Activated CD4-positive, alpha-beta T cell treated with anti-CD3 and anti-CD28 coated beads for 36 hours (primary cell): ENCODE measurements at regions not wholly inside any gene's neighbourhood (a gene's known extent, or its start where the extent isn't known, plus 50 kb on each side); places are given as distances from the start of the nearest gene placed in this dataset.

Source experiments
- ATAC-seq: fragments of 200-7000 bp; cut with Tn5 transposase; one replicate; pipeline ENCODE4 v1.10.0; 2021; ENCODE audit warnings: mild to moderate bottlenecking, moderate library complexity
- CTCF ChIA-PET: fragments of 350-600 bp; sonication (Branson Sonifier 250); formaldehyde crosslinking; loops from one replicate; lab custom pipeline; 2021; ENCODE audit warnings: antibody characterized with exemption; lab: Charles Lee
- POLR2A ChIA-PET: fragments of 350-600 bp; sonication (Branson Sonifier 250); formaldehyde crosslinking; loops from one replicate; lab custom pipeline; 2021; ENCODE audit warnings: antibody characterized with exemption, inconsistent platforms; lab: Charles Lee
- DNase-seq: peaks from one replicate; pipeline ENCODE4 v3.0.0-alpha.2; 2020
- H3K27ac Mint-ChIP-seq: one replicate; pipeline ENCODE4 v1.8.0; 2021; ENCODE audit warnings: mixed read lengths
- H3K27me3 Mint-ChIP-seq: one replicate; pipeline ENCODE4 v1.8.0; 2021; ENCODE audit warnings: mixed read lengths
- H3K36me3 Mint-ChIP-seq: one replicate; pipeline ENCODE4 v1.8.0; 2021; ENCODE audit warnings: low read depth, mixed read lengths
- H3K4me1 Mint-ChIP-seq: one replicate; pipeline ENCODE4 v1.8.0; 2021; ENCODE audit warnings: mixed read lengths
- H3K4me3 Mint-ChIP-seq: one replicate; pipeline ENCODE4 v1.8.0; 2021; ENCODE audit warnings: mild to moderate bottlenecking, moderate library complexity, mixed read lengths
- H3K9me3 Mint-ChIP-seq: one replicate; pipeline ENCODE4 v1.8.0; 2021; ENCODE audit warnings: low read depth, mixed read lengths
- intact Hi-C, 2 experiments: fragments of 100-400 bp; cut with DNase I in 1 of 2; cut with micrococcal nuclease in 1 of 2; formaldehyde crosslinking; loops; one replicate each; pipeline versions ENCODE4 v1.14.2 to v1.15.1; 2022 to 2024; cut with DNase I, micrococcal nuclease

GRCh38 chr14:101037021-101037817, 133.7 kb upstream of the RTL1 start:
- no peaks in the 10 kb centered on the region for H3K36me3 Mint-ChIP-seq

GRCh38 chr14:101039031-101039754, 135.7 kb upstream of the RTL1 start:
- CTCF ChIA-PET = no interaction called here
- H3K27me3 Mint-ChIP-seq = peaks cover 2% of the 10 kb centered on the region
- no peak overlapping the region for H3K27ac Mint-ChIP-seq
- H3K36me3 Mint-ChIP-seq = no peaks in the 10 kb centered on the region
- DNase-seq (no peak), ATAC-seq (no peak)
- H3K4me3 Mint-ChIP-seq = no peak overlapping the region
- intact Hi-C loops = no loop called here
- no peaks in the 10 kb centered on the region for H3K4me1 Mint-ChIP-seq
- POLR2A ChIA-PET = no interaction called here
- H3K9me3 Mint-ChIP-seq = no peaks in the 10 kb centered on the region

More at GRCh38 chr14:101037021-101037817, 133.7 kb upstream of the RTL1 start:
- ATAC-seq (no peak), DNase-seq (no peak)
- CTCF ChIA-PET = no interaction called here
- H3K9me3 Mint-ChIP-seq = no peaks in the 10 kb centered on the region
- POLR2A ChIA-PET = no interaction called here
- H3K27me3 Mint-ChIP-seq = peaks cover 2% of the 10 kb centered on the region
- intact Hi-C loops = no loop called here
- no peak overlapping the region for H3K4me3 Mint-ChIP-seq
- H3K4me1 Mint-ChIP-seq = no peaks in the 10 kb centered on the region
- H3K27ac Mint-ChIP-seq = no peak overlapping the region

- no peak for ATAC-seq
- H3K4me1 Mint-ChIP-seq = no peaks in the 10 kb centered on the region
Measured at GRCh38 chr14:101039755-101040138, 136.2 kb upstream of the RTL1 start.

GRCh38 chr14:101040538-101041442, 137.3 kb upstream of the RTL1 start:
- DNase-seq (no peak), ATAC-seq (no peak)
- ChIA-PET POLR2A (no interaction called here), CTCF (no interaction called here)
- H3K4me1 Mint-ChIP-seq = no peaks in the 10 kb centered on the region
- intact Hi-C loops = no loop called here
- no peak overlapping the region for H3K4me3 Mint-ChIP-seq
- no peaks in the 10 kb centered on the region for H3K9me3 Mint-ChIP-seq
- H3K27ac Mint-ChIP-seq = no peak overlapping the region
- H3K27me3 Mint-ChIP-seq = peaks cover 2% of the 10 kb centered on the region
- H3K36me3 Mint-ChIP-seq = no peaks in the 10 kb centered on the region

More at GRCh38 chr14:101039755-101040138, 136.2 kb upstream of the RTL1 start:
- Mint-ChIP-seq H3K9me3 (no peaks in the 10 kb centered on the region), H3K4me3 (no peak overlapping the region), H3K27me3 (peaks cover 2% of the 10 kb centered on the region), H3K36me3 (no peaks in the 10 kb centered on the region), H3K27ac (no peak overlapping the region)
- intact Hi-C loops = no loop called here
- DNase-seq = no peak
- CTCF ChIA-PET = no interaction called here
- POLR2A ChIA-PET = no interaction called here

- ATAC-seq = no peak
- CTCF ChIA-PET = no interaction called here
- POLR2A ChIA-PET = no interaction called here
- H3K4me3 Mint-ChIP-seq = no peak overlapping the region
- H3K27me3 Mint-ChIP-seq = peaks cover 5% of the 10 kb centered on the region
- intact Hi-C loops = no loop called here
- H3K9me3 Mint-ChIP-seq = no peaks in the 10 kb centered on the region
- no peaks in the 10 kb centered on the region for H3K36me3 Mint-ChIP-seq
- DNase-seq = no peak
- no peak overlapping the region for H3K27ac Mint-ChIP-seq
- H3K4me1 Mint-ChIP-seq = no peaks in the 10 kb centered on the region
Measured at GRCh38 chr14:101043891-101044290, 140.4 kb upstream of the RTL1 start.

- no peak for ATAC-seq
- no peak overlapping the region for H3K27ac Mint-ChIP-seq
- ChIA-PET CTCF (no interaction called here), POLR2A (no interaction called here)
- peaks cover 5% of the 10 kb centered on the region for H3K27me3 Mint-ChIP-seq
- no peaks in the 10 kb centered on the region for H3K9me3 Mint-ChIP-seq
- H3K4me1 Mint-ChIP-seq = no peaks in the 10 kb centered on the region
- DNase-seq = no peak
- intact Hi-C loops = no loop called here
- H3K36me3 Mint-ChIP-seq = no peaks in the 10 kb centered on the region
- no peak overlapping the region for H3K4me3 Mint-ChIP-seq
Measured at GRCh38 chr14:101044741-101045140, 141.2 kb upstream of the RTL1 start.

GRCh38 chr14:101045511-101045910, 142.0 kb upstream of the RTL1 start:
- no peak overlapping the region for H3K27ac Mint-ChIP-seq
- no peak overlapping the region for H3K4me3 Mint-ChIP-seq
- intact Hi-C loops = no loop called here
- ChIA-PET POLR2A (no interaction called here), CTCF (no interaction called here)
- no peaks in the 10 kb centered on the region for H3K9me3 Mint-ChIP-seq
- H3K36me3 Mint-ChIP-seq = no peaks in the 10 kb centered on the region
- H3K27me3 Mint-ChIP-seq = peaks cover 5% of the 10 kb centered on the region
- H3K4me1 Mint-ChIP-seq = no peaks in the 10 kb centered on the region
- ATAC-seq (no peak), DNase-seq (no peak)

GRCh38 chr14:101046071-101046470, 142.5 kb upstream of the RTL1 start:
- intact Hi-C loops = no loop called here
- Mint-ChIP-seq H3K27ac (no peak overlapping the region), H3K4me3 (no peak overlapping the region), H3K36me3 (no peaks in the 10 kb centered on the region), H3K4me1 (no peaks in the 10 kb centered on the region), H3K27me3 (peaks cover 5% of the 10 kb centered on the region), H3K9me3 (no peaks in the 10 kb centered on the region)
- DNase-seq (no peak), ATAC-seq (no peak)
- ChIA-PET CTCF (no interaction called here), POLR2A (no interaction called here)

- no peaks in the 10 kb centered on the region for H3K4me1 Mint-ChIP-seq
- H3K27ac Mint-ChIP-seq = no peak overlapping the region
- peaks cover 5% of the 10 kb centered on the region for H3K27me3 Mint-ChIP-seq
- H3K36me3 Mint-ChIP-seq = no peaks in the 10 kb centered on the region
- no peak for ATAC-seq
- no peak for DNase-seq
- H3K9me3 Mint-ChIP-seq = no peaks in the 10 kb centered on the region
- intact Hi-C loops = no loop called here
- CTCF ChIA-PET = no interaction called here
- POLR2A ChIA-PET = no interaction called here
- H3K4me3 Mint-ChIP-seq = no peak overlapping the region
Measured at GRCh38 chr14:101047326-101047725, 143.8 kb upstream of the RTL1 start.

- H3K4me3 Mint-ChIP-seq = no peak overlapping the region
- no peaks in the 10 kb centered on the region for H3K9me3 Mint-ChIP-seq
- ChIA-PET CTCF (no interaction called here), POLR2A (no interaction called here)
- no peak overlapping the region for H3K27ac Mint-ChIP-seq
- ATAC-seq (no peak), DNase-seq (no peak)
- H3K27me3 Mint-ChIP-seq = peaks cover 5% of the 10 kb centered on the region
- H3K36me3 Mint-ChIP-seq = no peaks in the 10 kb centered on the region
- H3K4me1 Mint-ChIP-seq = no peaks in the 10 kb centered on the region
- intact Hi-C loops = no loop called here
Measured at GRCh38 chr14:101048766-101049165, 145.2 kb upstream of the RTL1 start.

- H3K27ac Mint-ChIP-seq = no peak overlapping the region
- intact Hi-C loops = no loop called here
- H3K4me1 Mint-ChIP-seq = no peaks in the 10 kb centered on the region
- no peak for DNase-seq
- ATAC-seq = no peak
- H3K27me3 Mint-ChIP-seq = peaks cover 5% of the 10 kb centered on the region
- CTCF ChIA-PET = no interaction called here
- POLR2A ChIA-PET = interaction anchor here (0.6 kb wide), 1 partner anchor 9 kb away, joined by 3 read pairs; no protein-coding TSS in a partner anchor
- H3K4me3 Mint-ChIP-seq = no peak overlapping the region
- H3K9me3 Mint-ChIP-seq = no peaks in the 10 kb centered on the region
- H3K36me3 Mint-ChIP-seq = no peaks in the 10 kb centered on the region
Measured at GRCh38 chr14:101049511-101049910, 146.0 kb upstream of the RTL1 start.
